HG03460 (cell line): ENCODE measurements at regions not wholly inside any gene's neighbourhood (a gene's known extent, or its start where the extent isn't known, plus 50 kb on each side); places are given as distances from the start of the nearest gene placed in this dataset.
"Not testable (repeated sequence)": the region's sequence is repeated elsewhere in the genome, so short reads cannot be mapped to it uniquely, and the experiment has no call there.

ENCODE experiments used
- ATAC-seq: cut with Tn5 transposase; IDR thresholded peaks from one replicate; pipeline ENCODE4 v1.9.1; 2021; ENCODE audit not compliant: unreplicated experiment

DNA sequence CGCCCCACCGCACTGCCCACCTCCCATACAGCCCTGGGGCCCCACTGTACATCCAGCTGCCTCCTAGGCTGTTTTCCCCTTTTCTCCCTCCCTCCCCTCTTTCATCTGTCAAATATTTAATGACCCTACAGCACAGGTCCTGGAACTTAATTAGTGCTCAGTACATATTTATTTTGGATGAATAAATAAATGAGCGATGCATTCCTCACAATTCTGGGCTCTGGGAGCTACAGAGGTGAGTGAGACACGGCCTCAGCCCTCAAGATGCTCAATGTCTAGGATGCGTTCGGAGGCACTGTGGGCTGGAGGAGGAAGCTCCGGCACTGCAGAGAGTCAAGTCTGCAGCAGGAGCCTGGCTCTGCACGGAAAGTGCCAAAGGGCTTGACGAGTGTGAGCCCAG lies 175.0 kb downstream of the FAM43A start:
- ATAC-seq: no peak

DNA sequence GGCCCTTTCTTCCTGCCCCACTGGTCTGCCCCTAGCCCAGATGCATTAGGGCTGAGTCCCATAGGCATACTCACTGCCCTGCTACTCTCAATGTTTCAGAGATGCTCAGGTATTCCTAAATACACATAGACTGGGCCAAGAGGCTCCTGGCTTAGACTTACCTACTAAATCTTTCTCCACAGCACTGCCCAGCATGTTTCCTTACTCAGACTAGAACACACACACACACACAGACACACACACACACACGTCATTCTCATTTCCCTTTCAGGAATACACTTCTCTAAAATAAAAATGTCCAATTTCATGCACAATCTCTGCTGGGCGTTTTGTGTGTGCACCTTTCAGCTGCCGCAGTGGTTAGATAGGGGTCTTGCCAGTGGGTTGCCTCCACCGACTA lies 175.7 kb downstream of the FAM43A start:
- ATAC-seq: no peak

DNA sequence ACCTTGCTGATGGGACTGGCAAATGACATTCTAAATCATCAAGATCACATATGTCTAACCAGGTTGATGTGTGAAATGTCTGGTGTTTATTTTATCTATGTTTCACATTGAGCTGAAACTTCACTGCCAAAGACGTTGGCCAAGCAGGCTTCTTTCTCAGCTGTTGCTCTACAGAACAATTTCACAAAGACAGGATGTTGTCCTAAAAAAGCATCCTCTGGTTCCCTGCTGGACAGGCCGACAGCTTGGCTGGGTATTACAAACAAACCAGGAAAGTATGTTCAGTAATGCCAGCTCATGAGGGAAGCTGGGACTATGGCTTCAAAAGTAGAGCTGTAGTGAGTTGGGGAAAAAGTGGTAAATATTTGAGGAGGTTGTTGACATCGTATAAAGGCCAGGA lies 179.4 kb downstream of the FAM43A start:
- ATAC-seq: no peak

DNA sequence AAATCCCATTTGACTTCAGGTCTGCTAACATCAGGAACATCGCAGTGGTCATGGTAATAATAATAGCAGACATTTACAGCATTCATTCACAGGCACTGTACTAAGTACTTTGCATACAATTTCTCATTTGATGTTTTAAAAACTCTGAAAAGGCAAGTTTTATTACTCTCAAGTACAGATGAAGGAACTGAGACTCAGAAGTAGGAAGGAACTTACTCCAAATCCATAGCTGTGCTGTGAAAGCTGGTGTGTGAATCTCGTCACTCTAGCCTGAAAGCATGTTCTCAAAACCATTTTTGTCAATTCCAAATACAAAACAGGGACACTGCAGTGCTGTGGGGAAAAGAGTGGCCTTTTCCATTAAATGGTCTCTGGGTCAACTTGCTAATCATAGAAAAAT lies 179.9 kb downstream of the FAM43A start:
- ATAC-seq: no peak

GRCh38 chr3:194866236-194866635 lies 180.6 kb downstream of the FAM43A start:
- no peak for ATAC-seq

- no peak for ATAC-seq
Measured at GRCh38 chr3:194867270-194867983, 181.7 kb downstream of the FAM43A start.

DNA sequence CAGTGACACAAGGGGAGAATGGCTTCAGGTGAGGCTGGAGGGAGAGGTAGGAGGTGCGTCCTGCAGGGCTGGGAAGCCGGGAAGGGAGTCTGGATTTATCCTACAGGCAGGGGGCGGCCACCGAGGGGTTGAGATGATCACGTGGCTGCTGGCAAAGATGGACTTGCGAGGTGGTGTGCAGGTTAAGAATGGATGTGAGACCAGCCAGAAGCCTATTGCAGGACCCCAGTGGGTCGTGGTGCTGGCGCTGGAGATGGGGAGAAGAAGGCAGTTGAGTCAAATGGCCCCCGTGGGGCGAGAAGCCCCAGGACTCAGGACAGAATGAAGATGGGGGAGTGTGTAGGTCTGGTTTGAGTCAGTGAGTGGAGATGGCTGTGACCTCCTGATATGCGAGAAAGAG lies 183.1 kb downstream of the FAM43A start:
- ATAC-seq: no peak

GRCh38 chr3:194869482-194870169 lies 183.9 kb downstream of the FAM43A start:
- no peak for ATAC-seq

- no peak for ATAC-seq
Measured at GRCh38 chr3:194870394-194871110, 184.9 kb downstream of the FAM43A start.

- no peak for ATAC-seq
Measured at GRCh38 chr3:194871143-194871863, 185.6 kb downstream of the FAM43A start.

DNA sequence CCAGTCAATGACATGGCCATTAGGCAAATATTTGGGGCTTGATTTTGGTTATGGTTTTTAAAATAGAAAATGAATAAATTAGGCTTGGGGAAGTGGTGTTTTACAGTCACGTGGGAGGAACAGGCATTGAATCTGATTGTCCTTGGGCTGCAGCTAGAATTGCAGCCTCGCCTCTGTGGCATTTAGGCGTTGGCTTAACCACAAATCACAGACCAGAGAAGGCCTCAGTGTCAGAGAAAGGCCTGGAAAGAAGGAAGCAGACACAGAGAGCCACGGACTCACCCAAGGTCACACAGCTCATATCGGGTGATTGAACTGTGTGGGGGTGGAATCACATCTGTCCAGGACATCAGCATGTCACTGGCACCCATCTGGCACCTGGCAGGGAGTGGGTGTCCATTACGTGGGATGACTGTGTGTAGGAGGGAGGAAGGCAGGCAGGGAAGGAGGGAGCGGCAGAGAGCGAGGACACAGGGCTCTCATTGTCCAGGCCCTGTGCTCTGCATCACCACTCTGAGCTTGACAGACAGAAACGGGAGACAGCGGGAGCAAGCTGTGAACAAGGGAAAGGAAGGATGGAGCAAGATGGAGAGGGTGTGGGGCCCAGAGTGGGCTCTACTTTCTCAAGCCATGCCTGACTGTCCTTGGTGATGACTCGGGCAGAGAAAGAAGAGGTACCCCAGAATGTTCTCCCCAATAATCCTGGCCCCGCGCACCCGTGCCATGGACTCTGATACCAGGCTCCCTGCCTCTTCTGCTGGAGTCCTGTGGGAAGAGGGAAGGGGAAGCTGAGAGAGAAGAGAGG lies 186.4 kb downstream of the FAM43A start:
- ATAC-seq: no peak

DNA sequence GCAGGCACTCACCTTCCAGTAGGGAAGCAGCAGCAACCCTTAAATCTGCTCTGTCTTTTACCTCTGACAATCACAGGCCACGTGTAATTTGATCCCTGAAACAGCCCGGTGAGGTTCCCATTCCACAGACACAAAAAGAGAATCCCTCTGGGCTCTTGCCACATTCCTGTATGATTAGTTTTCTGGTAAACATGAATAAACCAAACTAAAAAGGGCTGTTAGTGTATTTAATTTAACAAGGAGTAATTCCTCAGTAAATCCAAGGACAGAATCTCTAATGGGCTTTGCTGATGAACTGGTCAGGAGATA lies 186.9 kb downstream of the FAM43A start:
- ATAC-seq: no peak

GRCh38 chr3:194873474-194873873 lies 187.8 kb downstream of the FAM43A start:
- ATAC-seq: not testable (repeated sequence)

DNA sequence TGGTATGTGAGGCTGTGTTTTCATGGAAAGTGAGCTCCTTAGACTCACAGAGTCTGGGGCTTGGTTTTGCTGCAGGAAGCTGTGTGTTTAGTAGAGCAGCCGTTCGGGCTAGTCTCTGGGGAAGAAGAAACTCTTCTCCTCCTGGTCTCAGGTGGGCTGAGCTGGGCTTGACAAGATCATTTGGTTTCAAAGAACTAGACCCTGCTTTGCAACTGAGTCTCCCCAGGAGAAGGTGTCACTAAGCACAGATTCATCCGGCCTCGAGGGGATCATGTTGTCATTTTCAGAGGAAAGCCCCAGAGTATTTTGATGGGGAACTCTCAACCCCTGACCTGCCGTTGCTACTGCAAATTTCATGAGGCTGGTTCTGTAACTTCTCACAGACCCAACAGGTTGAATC lies 188.5 kb downstream of the FAM43A start:
- ATAC-seq: no peak

DNA sequence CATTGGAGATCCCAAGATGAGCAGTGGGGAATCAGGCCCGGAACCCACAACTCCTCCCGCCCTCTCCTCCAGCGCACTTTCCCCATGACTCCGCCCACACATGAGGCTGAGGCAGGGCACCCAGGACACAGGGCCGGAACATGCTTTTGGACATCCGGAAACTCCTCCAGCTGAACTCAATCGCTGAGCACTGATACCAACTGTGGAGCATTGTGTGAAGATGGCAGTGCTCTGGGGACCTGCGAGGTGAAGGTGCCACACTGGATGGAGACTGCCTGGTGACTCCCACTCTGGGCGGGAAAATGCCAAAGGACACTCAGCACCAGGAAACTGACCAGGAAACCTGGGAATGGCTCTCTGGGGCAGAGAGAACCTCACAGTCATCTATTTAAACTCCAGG lies 189.1 kb downstream of the FAM43A start:
- no peak for ATAC-seq

GRCh38 chr3:194875581-194876402 lies 190.1 kb downstream of the FAM43A start:
- ATAC-seq: no peak

- ATAC-seq: no peak
Measured at GRCh38 chr3:194876403-194877095, 190.9 kb downstream of the FAM43A start.

- ATAC-seq: no peak
Measured at GRCh38 chr3:194877291-194878119, 191.8 kb downstream of the FAM43A start.
